ENCODE measurements at regions not wholly inside any gene's neighbourhood (a gene's known extent, or its start where the extent isn't known, plus 50 kb on each side); places are given as distances from the start of the nearest gene placed in this dataset.

GRCh38 chrX:97844943-97845342 is 961.2 kb downstream of the RPA4 start:
- Histone ChIP-seq H3K36me3 (ENCODE audit: control insufficient read depth in 2 of 2, extremely low read depth in 1 of 2, insufficient read depth in 2 of 2, low read length in 2 of 2) (no peaks in the 10 kb centered on the region), H4K20me1 (replicated peaks; ENCODE audit: control insufficient read depth, extremely low read depth, insufficient read depth, low read length) (no peaks in the 10 kb centered on the region), H2AFZ (ENCODE audit: low read depth, low read length) (no peak overlapping the region), H3K4me2 (ENCODE audit: insufficient read depth, low read length) (no peak overlapping the region), H3K4me1 (ENCODE audit: control insufficient read depth, extremely low read depth, insufficient read depth, low read length) (no peaks in the 10 kb centered on the region), H3K9me1 (replicated peaks; ENCODE audit: control insufficient read depth, extremely low read depth, insufficient read depth, low read length) (no peaks in the 10 kb centered on the region), H3K27ac (ENCODE audit: insufficient read depth, low read depth, low read length) (no peak overlapping the region), H3K9me3 (replicated peaks; ENCODE audit: control insufficient read depth, insufficient read depth, low read length) (no peaks in the 10 kb centered on the region), H3K79me2 (ENCODE audit: control insufficient read depth, insufficient read depth, low read length) (no peaks in the 10 kb centered on the region), H3K4me3 (replicated peaks in 1 of 3; ENCODE audit: insufficient read depth in 1 of 3, low read depth in 1 of 3, low read length in 3 of 3) (no peak overlapping the region), H3K27me3 (ENCODE audit: control insufficient read depth in 2 of 2, insufficient read depth in 2 of 2, low read length in 2 of 2) (no peaks in the 10 kb centered on the region), H3K9ac (replicated peaks; ENCODE audit: extremely low read depth, insufficient read depth, low read length) (no peak overlapping the region)
- FAIRE-seq (no peak), DNase-seq (ENCODE audit: low read depth, low spot score) (no peak)
- ChIA-PET POLR2A (no interaction called here), CTCF (no interaction called here)
- intact Hi-C loops (cut with micrococcal nuclease), result no loop called here
- TF ChIP-seq POLR2A (IDR thresholded peaks at IDR 0.05; ENCODE audit: low read depth, low read length) (no peak), CTCF (IDR thresholded peaks at IDR 0.05; ENCODE audit: extremely low read depth in 1 of 2, insufficient read depth in 1 of 2, low read depth in 1 of 2, low read length in 2 of 2) (no peak), JUN (IDR thresholded peaks at IDR 0.05; ENCODE audit: borderline replicate concordance, insufficient read depth, insufficient read length, low read depth) (no peak), FOS (IDR thresholded peaks at IDR 0.05; ENCODE audit: borderline replicate concordance, insufficient read depth, low read length) (no peak), EZH2 (IDR thresholded peaks at IDR 0.05; ENCODE audit: borderline replicate concordance, low read depth, low read length, severe bottlenecking) (no peak), POLR2AphosphoS5 (IDR thresholded peaks at IDR 0.05; ENCODE audit: insufficient read depth, low read depth, low read length) (no peak), MYC (IDR thresholded peaks at IDR 0.05; ENCODE audit: low read depth, low read length) (no peak), MAX (IDR thresholded peaks at IDR 0.05; ENCODE audit: insufficient read depth, insufficient read length) (no peak), GATA2 (IDR thresholded peaks at IDR 0.05; ENCODE audit: insufficient read depth, insufficient read length, low read depth, low read length) (no peak)
- BruUV-seq (replicated peaks), result no TSS peak
- dilution Hi-C loops (cut with MboI; ENCODE audit: extremely low pct_ligation_motif_present, low sequenced_read_pairs), result no loop called here
